Small intestine (tissue), 7 donors: ENCODE measurements at regions not wholly inside any gene's neighbourhood (a gene's known extent, or its start where the extent isn't known, plus 50 kb on each side); places are given as distances from the start of the nearest gene placed in this dataset.

Source experiments
- DNase-seq, 2 donors: peaks; one replicate each; pipeline versions ENCODE4 v3.0.0 to v3.0.0-alpha.2; 2013
- FAIRE-seq: peaks from 2 replicates; lab custom pipeline; 2012; peaks lifted over from hg19 to GRCh38; lab: Jason Lieb, UNC
- H3K27ac ChIP-seq, 3 donors: one replicate each; pipeline ENCODE4 v1.5.1; 2013; ENCODE audit warnings: low read length in 2 of 3, mild to moderate bottlenecking in 2 of 3, control low read depth in 1 of 3, inconsistent platforms in 1 of 3, low read depth in 1 of 3, moderate library complexity in 1 of 3
- H3K27me3 ChIP-seq, 3 donors: one replicate each; pipeline ENCODE4 v1.6.1; 2013; ENCODE audit warnings: low read length in 3 of 3, inconsistent platforms in 1 of 3; ENCODE audit not compliant: control insufficient read depth in 3 of 3, insufficient read depth in 3 of 3
- H3K36me3 ChIP-seq, 3 donors: one replicate each; pipeline ENCODE4 v1.6.1; 2013; ENCODE audit warnings: low read length in 3 of 3, inconsistent platforms in 1 of 3, low read depth in 1 of 3, mild to moderate bottlenecking in 1 of 3, moderate library complexity in 1 of 3; ENCODE audit not compliant: control insufficient read depth in 3 of 3, insufficient read depth in 2 of 3
- H3K4me1 ChIP-seq, 3 donors: one replicate each; pipeline ENCODE4 v1.6.1; 2013; ENCODE audit warnings: low read length in 2 of 3, inconsistent platforms in 1 of 3, low read depth in 1 of 3, mild to moderate bottlenecking in 1 of 3, moderate library complexity in 1 of 3; ENCODE audit not compliant: control insufficient read depth in 3 of 3, insufficient read depth in 2 of 3
- H3K4me3 ChIP-seq, 3 donors: one replicate each; pipeline ENCODE4 v1.5.1; 2013; ENCODE audit warnings: low read length in 3 of 3, control low read depth in 1 of 3, inconsistent platforms in 1 of 3, low read depth in 1 of 3, mild to moderate bottlenecking in 1 of 3, moderate library complexity in 1 of 3
- H3K9me3 ChIP-seq, 2 donors: one replicate each; pipeline ENCODE4 v1.6.1; 2013; ENCODE audit warnings: low read depth in 1 of 2, low read length in 1 of 2; ENCODE audit not compliant: control insufficient read depth in 2 of 2, insufficient read depth in 1 of 2
- WGBS, 3 donors: extraction: QIAGEN DNeasy Blood & Tissue Kit; methylation state at CpG; one replicate each; pipeline ENCODE4 v1.1.7; 2013; 5-methylcytosine and 5-hydroxymethylcytosine counted together
- donor health status: healthy with polysubstance abuse.
- donor health status: control.
- donor health status: control.
- donor health status: Bipolar disorder and iron deficiency.
- donor health status: healthy.

GRCh38 chr19:27647423-27647822 lies 1565.5 kb downstream of the UQCRFS1 start:
- Histone ChIP-seq H3K9me3 (peaks cover 2 to 44% of the 10 kb centered on the region in 2 donors), H3K27ac (no peak overlapping the region), H3K27me3 (no peaks in the 10 kb centered on the region), H3K36me3 (no peaks in the 10 kb centered on the region), H3K4me3 (no peak overlapping the region), H3K4me1 (no peaks in the 10 kb centered on the region)
- WGBS, 3 donors, result 78 to 79% (median 78%) methylated on average over 4 of the region's 4 CpGs
- FAIRE-seq (no peak), DNase-seq (no peak)

GRCh38 chr19:27635401-27635800 lies 1577.5 kb downstream of the UQCRFS1 start:
- DNase-seq, result no peak
- H3K36me3 ChIP-seq, result no peaks in the 10 kb centered on the region
- peaks cover 3 to 19% of the 10 kb centered on the region in 2 donors for H3K9me3 ChIP-seq
- 89 to 100% (median 100%) methylated on average over 1 of the region's 1 CpG for WGBS, 3 donors
- no peaks in the 10 kb centered on the region for H3K4me1 ChIP-seq
- H3K4me3 ChIP-seq, result no peak overlapping the region
- H3K27ac ChIP-seq, result no peak overlapping the region
- no peak for FAIRE-seq
- no peaks in the 10 kb centered on the region for H3K27me3 ChIP-seq

- no peak for DNase-seq
- Histone ChIP-seq H3K27ac (no peak overlapping the region), H3K9me3 (peaks cover 0 to 2% of the 10 kb centered on the region in 2 donors), H3K4me3 (no peak overlapping the region), H3K36me3 (no peaks in the 10 kb centered on the region), H3K4me1 (no peaks in the 10 kb centered on the region), H3K27me3 (no peaks in the 10 kb centered on the region)
- FAIRE-seq, result no peak
- 45 to 46% (median 46%) methylated on average over 1 of the region's 1 CpG for WGBS, 3 donors
Measured at GRCh38 chr19:27618006-27618405, 1594.9 kb downstream of the UQCRFS1 start.

GRCh38 chr19:27580906-27581305 lies 1632.0 kb downstream of the UQCRFS1 start:
- H3K27ac ChIP-seq, result no peak overlapping the region
- H3K4me3 ChIP-seq, result no peak overlapping the region
- FAIRE-seq (no peak), DNase-seq (no peak)
- peaks cover 3 to 6% of the 10 kb centered on the region in 2 donors for H3K9me3 ChIP-seq
- H3K27me3 ChIP-seq, result no peaks in the 10 kb centered on the region
- H3K36me3 ChIP-seq, result no peaks in the 10 kb centered on the region
- no peaks in the 10 kb centered on the region for H3K4me1 ChIP-seq
